BJ (cell line): ENCODE measurements at regions not wholly inside any gene's neighbourhood (a gene's known extent, or its start where the extent isn't known, plus 50 kb on each side); places are given as distances from the start of the nearest gene placed in this dataset.

ENCODE experiments used
- CTCF ChIA-PET: fragments of 350-600 bp; formaldehyde crosslinking; extraction: SDS; loops from one replicate; lab custom pipeline; 2021; ENCODE audit warnings: antibody characterized with exemption, inconsistent platforms; lab: Yijun Ruan, JAX
- POLR2A ChIA-PET: fragments of 300-600 bp; sonication (Branson Sonifier 250); formaldehyde crosslinking; extraction: SDS; loops from one replicate; lab custom pipeline; 2021; ENCODE audit warnings: antibody characterized with exemption; lab: Charles Lee
- DNase-seq: peaks from one replicate; pipeline ENCODE4 v3.0.0-alpha.2; 2011; ENCODE audit warnings: low read depth
- H3K27me3 ChIP-seq: 2 replicates; pipeline ENCODE4 v1.6.0; 2011; ENCODE audit warnings: low read length; ENCODE audit not compliant: control insufficient read depth, insufficient read depth
- H3K36me3 ChIP-seq: 2 replicates; pipeline ENCODE4 v1.5.1; 2011; ENCODE audit warnings: low read length; ENCODE audit not compliant: control insufficient read depth, insufficient read depth
- H3K4me3 ChIP-seq: 2 replicates; pipeline ENCODE4 v1.5.1; 2011; ENCODE audit warnings: low read depth, mild to moderate bottlenecking, control low read depth, low read length
- TF ChIP-seq, protein P1 (sequence below): IDR thresholded peaks from 2 replicates; pipeline ENCODE4 v1.5.1; 2011; ENCODE audit warnings: low read depth, mild to moderate bottlenecking, control low read depth, inconsistent platforms, low read length, moderate library complexity; ENCODE audit not compliant: insufficient read depth

DNA sequence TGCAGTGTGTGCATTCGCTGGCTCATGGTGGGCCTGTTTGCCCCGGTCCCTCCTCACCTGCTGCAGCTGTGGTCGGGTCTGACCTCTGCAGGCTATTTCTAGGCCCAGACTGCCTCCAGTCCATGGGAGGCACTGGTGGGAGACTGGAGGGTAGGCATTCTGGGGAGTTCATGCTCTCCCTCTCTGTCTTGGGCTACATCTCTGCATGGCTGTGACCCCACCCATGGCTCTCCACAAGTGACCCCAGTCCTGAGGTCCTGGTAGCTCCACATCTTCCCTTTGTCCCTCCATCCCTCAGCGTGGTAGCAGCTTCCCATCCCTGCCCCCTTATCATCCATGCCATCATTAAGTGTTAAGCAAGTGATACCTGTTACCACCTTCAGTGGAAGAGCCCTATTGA, 107.8 kb upstream of the SEC14L1 start:
- POLR2A ChIA-PET: no interaction called here
- no peak for DNase-seq
- TF ChIP-seq, protein P1, sequence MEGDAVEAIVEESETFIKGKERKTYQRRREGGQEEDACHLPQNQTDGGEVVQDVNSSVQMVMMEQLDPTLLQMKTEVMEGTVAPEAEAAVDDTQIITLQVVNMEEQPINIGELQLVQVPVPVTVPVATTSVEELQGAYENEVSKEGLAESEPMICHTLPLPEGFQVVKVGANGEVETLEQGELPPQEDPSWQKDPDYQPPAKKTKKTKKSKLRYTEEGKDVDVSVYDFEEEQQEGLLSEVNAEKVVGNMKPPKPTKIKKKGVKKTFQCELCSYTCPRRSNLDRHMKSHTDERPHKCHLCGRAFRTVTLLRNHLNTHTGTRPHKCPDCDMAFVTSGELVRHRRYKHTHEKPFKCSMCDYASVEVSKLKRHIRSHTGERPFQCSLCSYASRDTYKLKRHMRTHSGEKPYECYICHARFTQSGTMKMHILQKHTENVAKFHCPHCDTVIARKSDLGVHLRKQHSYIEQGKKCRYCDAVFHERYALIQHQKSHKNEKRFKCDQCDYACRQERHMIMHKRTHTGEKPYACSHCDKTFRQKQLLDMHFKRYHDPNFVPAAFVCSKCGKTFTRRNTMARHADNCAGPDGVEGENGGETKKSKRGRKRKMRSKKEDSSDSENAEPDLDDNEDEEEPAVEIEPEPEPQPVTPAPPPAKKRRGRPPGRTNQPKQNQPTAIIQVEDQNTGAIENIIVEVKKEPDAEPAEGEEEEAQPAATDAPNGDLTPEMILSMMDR: no peak
- Histone ChIP-seq H3K36me3 (no peaks in the 10 kb centered on the region), H3K27me3 (peaks cover 10% of the 10 kb centered on the region), H3K4me3 (no peak overlapping the region)
- CTCF ChIA-PET: interaction anchor here (0.8 to 1.5 kb wide), 4 partner anchors 9 to 23 kb away, joined by 3 to 5 read pairs (median 4); no protein-coding TSS in a partner anchor

- POLR2A ChIA-PET: no interaction called here
- Histone ChIP-seq H3K27me3 (peaks cover 10% of the 10 kb centered on the region), H3K4me3 (no peak overlapping the region), H3K36me3 (no peaks in the 10 kb centered on the region)
- DNase-seq: no peak
- TF ChIP-seq, protein P1: no peak
- CTCF ChIA-PET: interaction anchor here (0.6 kb wide), 2 partner anchors 167 to 693 kb away, joined by 4 to 6 read pairs; no protein-coding TSS in a partner anchor
These were observed 106.8 kb upstream of the SEC14L1 start for GRCh38 chr17:77033892-77034404.

- DNase-seq: no peak
- TF ChIP-seq, protein P1: no peak
- Histone ChIP-seq H3K36me3 (no peaks in the 10 kb centered on the region), H3K27me3 (peaks cover 11% of the 10 kb centered on the region), H3K4me3 (no peak overlapping the region)
- ChIA-PET CTCF (no interaction called here), POLR2A (no interaction called here)
These were observed 105.9 kb upstream of the SEC14L1 start for GRCh38 chr17:77034677-77035424.

DNA sequence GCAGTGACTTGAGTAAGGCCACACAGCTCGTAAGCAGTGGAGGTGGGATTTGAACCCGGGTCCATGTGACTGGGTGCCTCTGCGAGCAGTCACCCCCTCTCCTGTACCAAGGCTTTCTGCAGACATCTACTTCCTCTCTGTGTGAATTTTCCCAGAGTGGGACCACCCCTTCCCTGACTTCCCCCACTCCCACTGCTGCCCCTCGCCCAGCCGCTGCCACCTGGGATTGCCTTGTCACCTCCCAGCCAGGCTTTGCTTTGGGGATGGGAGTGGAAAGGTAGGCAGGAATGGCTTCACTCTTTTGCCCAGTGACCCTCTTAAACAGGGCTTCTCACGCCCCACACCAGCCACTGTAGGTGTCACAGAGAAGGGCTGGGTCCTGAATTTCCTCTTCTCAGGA, 105.2 kb upstream of the SEC14L1 start:
- H3K4me3 ChIP-seq: no peak overlapping the region
- POLR2A ChIA-PET: no interaction called here
- H3K36me3 ChIP-seq: no peaks in the 10 kb centered on the region
- TF ChIP-seq, protein P1: no peak
- H3K27me3 ChIP-seq: peaks cover 11% of the 10 kb centered on the region
- CTCF ChIA-PET: interaction anchor here (2.6 kb wide), 1 partner anchor 20 kb away, joined by 16 read pairs; no protein-coding TSS in a partner anchor
- no peak for DNase-seq

- Histone ChIP-seq H3K4me3 (no peak overlapping the region), H3K36me3 (no peaks in the 10 kb centered on the region), H3K27me3 (peaks cover 16% of the 10 kb centered on the region)
- ChIA-PET POLR2A (no interaction called here), CTCF (interaction anchor here (1.1 to 2.6 kb wide), 3 partner anchors 13 to 30 kb away, joined by 3 to 16 read pairs (median 7); no protein-coding TSS in a partner anchor)
- no peak for DNase-seq
- TF ChIP-seq, protein P1: no peak
These were observed 104.5 kb upstream of the SEC14L1 start for GRCh38 chr17:77036136-77036840.
